NOMO-1 treated with dmso at 0.1 percent for 144 hours (cell line): ENCODE measurements at regions not wholly inside any gene's neighbourhood (a gene's known extent, or its start where the extent isn't known, plus 50 kb on each side); places are given as distances from the start of the nearest gene placed in this dataset.
"Not testable (repeated sequence)": the region's sequence is repeated elsewhere in the genome, so short reads cannot be mapped to it uniquely, and the experiment has no call there.

Experiments used
- DNase-seq: peaks from one replicate; lab custom pipeline; 2025; ENCODE audit not compliant: unreplicated experiment; lab: John Stamatoyannopoulos, UW

DNA sequence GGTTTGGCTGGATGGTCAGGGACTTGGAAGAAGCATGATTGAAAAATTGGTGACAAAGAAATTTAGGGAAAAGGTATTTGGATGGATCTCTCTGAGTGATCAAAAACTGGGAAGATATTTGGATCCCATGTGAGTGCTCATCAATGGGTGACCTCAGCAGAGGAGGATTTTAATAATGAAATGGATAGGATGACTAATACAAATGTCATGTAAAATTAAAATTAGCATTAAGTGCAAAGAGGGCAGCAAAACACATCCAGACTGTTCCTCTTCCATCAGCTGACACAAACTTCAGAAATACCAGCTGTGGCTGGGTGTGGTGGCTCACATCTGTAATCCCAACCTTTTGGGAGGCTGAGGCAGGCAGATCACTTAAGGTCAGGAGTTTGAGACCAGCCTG is 151.7 kb downstream of the THBS2 start:
- DNase-seq = no peak

DNA sequence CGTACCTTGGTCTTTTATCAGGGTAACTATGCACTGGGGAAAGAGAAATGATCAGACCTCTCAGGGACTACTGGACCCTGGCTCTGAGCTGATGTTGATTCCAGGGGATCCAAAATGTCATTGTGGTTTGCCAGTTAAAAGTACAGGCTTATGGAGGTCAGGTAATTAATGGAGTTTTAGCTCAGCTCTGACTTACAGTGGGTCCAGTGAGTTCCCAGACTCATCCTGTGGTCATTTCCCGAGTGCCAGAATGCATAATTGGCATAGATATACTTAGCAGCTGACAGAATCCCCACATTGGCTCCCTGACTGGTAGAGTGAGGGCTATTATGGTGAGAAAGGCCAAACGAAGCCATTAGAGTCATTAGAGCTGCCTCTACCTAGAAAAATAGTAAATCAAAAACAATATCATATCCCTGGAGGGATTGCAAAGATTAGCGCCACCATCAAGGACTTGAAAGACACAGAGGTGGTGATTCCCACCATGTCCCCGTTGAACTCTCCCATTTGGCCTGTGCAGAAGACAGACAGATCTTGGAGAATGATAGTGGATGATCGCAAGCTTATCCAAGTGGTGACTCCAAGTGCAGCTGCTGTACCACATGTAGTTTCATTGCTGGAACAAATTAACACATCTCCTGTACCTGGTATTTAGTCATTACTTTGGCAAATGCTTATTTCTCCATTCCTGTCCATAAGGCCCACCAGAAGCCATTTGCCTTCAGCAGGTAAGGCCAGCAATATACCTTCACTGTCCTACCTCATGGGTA is 152.4 kb downstream of the THBS2 start:
- DNase-seq = no peak

DNA sequence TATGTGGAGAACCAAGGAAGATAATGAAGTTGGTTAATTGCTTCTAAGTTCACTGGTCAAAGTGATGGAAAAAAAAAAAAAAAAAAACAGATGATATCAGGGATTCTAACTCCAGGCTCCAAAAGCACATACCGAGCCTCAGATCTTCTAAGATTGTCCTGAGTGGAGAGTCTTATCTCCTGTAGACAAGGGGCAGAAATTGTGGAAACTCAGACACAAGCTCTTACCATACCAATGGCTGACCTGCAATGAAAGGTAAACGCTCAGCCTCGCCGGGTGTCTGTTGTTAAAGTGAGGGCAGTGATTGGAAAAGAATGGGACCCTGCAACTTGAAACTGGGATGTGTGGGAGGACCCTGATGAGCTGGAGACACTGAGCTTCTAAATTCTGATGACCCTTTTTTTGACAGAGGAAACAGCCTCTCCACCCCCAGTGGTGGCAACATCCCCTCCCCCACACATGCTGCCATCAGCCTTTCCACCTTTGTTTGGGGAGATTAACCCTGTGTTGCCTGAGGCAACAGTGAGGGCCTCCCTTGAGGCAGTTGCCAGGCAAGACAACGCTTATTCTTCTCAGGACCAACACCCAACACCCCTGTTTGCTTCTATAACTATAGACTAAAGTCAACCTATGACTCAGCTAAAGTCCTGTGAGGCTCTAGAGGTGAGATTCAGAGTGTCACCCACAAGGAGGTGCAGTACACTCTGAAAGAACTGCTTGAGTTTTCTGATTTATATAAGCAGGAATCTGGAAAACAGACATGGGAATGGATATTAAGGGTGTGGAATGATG is 154.0 kb downstream of the THBS2 start:
- no peak for DNase-seq

DNA sequence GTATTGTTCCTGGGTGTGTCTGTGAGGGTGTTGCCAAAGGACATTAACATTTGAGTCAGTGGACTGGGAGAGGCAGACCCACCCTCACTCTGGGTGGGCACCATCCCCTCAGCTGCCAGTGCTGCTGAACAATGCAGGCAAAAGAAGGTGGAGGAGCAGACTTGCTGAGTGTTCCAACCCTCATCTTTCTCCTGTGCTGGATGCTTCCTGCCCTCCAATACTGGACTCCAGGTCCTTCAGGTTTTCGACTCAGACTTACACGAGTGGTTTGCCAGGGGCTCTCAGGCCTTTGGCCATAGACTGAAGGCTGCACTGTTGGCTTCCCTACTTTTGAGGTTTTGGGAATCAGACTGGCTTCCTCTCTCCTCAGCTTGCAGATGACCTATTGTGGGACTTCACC is 155.0 kb downstream of the THBS2 start:
- not testable (repeated sequence) for DNase-seq

DNA sequence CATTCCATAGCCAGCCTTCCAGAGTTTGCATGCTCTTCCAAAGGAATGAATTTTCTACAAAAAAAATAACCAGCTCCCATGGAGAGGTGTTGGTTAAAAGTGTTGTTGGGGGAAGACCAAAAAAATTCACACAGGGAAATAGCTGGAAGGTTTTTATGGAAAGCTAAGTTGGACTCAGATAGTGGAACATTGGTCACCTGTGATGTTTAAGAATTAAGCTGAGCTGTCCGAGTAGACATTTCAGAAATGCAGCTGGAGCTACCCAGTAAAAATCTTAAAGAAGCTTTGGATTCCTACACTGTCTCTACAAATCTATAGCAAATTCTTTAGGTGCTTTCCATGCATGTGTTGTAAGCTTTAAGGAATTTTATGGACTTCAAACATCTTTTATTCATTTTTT is 155.5 kb downstream of the THBS2 start:
- no peak for DNase-seq

DNA sequence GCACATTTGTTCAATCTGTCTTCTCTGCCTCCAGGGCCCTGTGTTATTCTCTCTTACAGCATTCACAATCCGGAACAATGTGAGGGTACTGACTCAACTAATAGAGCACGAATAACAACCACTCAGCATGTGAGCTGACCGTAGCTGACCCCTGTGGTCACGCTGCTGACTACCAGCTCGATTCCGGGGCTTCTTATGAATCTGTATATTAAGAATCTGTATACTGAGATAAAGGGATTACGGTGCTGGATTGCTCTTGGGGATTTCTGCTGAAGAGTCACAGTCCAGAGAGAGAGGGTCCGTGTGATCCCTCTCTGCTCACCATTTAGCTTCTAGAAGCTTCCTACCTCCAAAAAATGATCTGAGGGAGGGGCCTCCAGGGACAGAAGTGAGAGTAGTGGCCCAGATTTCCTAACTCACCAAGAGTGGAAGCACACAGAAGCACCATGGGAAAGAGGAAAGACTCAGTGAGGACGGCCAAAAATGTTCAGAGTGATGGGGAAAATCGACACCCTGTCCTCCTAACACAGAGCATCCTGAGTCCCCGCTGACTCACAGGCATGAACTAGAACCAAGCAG is 156.2 kb downstream of the THBS2 start:
- no peak for DNase-seq

DNA sequence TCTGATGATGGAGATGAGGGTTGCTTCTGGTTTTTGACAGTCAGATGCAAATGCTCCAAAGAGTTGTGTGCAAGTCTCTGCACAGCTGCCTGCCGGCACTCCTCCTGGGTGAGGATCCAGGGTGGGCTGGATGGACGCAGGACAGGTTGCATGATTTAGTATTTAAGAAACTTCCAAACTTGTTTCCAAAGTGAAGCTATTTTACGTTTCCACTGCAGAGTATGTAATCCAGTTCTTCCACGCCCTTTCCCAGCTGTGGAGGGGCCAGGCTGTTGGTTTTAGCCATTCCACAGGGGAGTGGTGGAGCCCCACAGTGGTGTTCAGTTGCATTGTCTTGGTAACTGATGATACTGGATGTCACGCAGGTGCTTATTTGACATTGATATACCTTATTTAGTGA is 157.3 kb downstream of the THBS2 start:
- no peak for DNase-seq

DNA sequence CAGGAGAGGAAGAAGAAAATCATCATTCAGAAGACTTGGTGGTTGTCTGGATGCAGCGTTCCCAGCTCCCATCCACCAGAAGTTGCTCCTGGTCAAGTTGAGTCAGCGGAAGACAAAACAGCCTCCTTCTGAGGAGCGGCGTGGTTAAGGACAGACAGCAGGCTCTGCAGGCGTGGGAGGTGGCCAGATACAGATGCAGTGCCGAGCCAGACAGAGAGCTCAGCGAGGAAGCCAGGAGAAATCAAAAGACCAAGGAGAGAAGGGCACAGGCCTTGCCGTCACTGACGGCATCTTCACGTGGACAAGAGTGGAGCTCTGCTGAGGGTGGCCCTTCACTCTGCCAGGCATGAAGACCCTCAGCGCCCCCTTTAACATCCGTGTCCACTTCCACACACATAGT is 158.5 kb downstream of the THBS2 start:
- no peak for DNase-seq

DNA sequence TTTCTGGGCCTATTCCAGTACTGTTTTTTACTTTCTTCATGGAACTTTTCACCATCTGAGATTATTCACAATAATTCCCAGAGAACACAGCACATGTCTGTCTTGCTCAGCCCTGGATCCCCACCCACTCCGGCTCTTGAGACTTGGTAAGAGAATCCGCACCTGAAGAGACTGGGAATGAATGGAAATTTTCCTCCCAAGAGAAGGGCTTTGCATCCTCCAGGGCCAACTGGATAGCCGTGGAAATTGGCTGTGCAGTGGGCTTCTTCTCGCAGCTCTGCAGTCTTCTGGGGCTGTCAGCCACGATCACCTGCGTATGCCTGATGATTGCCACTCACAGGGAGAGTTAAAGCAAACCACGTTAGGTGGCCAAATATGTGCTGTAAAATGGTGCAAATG is 159.1 kb downstream of the THBS2 start:
- no peak for DNase-seq

DNA sequence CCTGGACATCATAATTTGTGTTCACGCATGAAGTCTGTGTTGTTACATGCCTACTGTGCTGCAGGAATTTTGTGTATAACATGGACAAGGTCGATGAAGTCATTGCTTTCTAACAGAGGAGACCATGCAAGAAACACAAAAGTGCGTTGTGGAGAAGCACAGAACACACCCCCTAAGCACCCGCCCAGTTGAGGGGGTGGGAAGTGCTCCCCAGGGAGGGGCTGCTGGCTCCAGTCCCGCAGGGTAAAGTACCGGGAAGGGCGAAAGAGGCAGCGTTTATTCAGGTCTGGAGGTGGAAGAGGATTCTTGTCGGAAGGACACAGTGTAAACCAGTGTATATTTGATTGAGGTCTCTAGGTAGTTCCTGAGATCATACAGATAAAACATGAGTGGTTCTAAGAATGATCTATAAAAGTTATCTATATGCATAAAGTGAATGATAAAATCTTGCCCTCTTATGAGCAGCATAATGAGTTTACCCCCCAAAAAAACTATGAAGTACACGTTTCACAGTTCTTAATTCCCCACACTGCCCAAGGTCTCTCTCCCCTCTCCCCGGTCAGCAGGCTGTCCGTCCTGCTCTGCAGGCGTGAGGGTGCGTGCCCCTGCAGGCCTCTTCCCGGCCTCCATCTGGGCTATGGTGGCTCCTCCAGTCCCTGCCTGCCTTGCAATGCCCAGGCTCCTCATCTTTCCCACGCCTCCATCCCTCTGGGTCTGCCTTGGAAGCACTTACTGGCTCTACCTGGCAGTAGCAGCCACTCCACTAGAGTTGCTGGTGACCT is 159.7 kb downstream of the THBS2 start:
- no peak for DNase-seq

DNA sequence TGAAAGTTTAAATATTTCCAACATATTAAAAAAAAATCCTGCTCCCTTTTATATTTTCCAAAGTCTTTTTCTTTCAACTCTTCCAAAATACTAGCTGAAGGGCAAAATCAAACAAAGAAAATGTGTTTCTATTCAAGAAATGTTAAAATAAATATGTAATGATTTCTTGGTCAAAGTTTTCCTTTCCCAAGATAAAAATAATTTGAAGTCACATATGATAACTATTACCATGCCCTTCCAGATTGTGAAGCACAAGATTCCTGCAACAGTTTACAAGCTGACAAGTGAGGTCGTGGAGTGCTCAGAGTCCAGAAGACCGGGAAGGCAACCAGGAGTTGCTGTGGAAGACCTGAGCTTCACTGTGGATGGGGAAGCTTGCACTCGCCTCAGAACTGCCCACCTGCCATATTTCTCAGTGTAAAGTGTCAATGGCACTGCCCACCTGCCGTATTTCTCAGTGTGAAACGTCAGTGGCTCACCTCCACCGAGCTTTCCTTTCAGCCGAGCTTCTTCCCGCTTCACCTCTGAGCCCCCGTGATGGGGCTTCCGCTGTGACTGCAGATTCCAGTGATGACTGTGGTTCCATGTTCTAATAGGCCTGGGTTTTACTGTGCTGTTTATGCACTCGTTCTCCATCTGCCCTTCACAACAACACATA is 160.5 kb downstream of the THBS2 start:
- DNase-seq = no peak

DNA sequence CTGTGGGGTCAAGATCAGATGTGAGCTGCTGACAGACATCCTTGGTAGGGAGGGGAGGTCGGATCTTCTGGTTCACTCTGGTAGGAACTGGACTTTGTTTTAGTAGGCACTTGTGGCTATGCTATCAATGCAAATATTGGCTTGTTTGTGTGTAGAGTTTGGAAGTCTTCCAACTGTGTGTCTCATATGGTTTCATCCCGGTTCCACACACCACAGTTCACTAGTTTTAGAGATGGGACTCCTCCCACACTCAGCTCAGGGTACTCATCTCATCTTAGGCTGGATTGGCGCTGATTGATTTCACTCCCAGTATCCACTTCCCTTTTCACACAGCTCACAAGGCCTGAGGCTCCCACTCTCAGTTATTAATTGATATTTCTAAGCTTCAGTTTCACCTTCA is 161.3 kb downstream of the THBS2 start:
- no peak for DNase-seq

DNA sequence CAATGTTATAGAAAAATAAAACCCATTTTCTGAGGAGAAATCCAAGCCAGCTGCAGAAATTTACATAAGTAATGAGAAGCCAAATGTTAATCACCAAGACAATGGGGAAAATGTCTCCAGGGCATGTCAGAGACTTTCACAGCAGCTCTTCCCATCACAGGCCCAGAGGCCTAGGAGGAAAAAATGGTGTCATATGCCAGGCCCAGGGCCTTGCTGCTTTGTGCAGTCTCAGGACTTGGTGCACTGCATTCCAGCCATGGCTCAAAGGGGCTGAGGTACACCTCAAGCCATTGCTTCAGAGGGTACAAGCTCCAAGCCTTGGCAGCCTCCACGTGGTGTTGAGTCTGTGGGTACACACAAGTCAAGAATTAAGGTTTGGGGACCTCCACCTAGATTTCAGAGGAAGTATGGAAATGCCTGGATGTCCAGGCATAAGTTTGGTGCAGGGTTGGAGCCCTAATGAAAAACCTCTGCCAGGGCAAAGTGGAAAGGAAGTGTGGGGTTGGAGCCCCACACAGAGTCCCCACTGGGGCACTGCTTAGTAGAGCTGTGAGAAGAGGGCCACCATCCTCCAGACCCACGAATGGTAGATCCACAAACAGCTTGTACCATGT is 163.0 kb downstream of the THBS2 start:
- DNase-seq = not testable (repeated sequence)

DNA sequence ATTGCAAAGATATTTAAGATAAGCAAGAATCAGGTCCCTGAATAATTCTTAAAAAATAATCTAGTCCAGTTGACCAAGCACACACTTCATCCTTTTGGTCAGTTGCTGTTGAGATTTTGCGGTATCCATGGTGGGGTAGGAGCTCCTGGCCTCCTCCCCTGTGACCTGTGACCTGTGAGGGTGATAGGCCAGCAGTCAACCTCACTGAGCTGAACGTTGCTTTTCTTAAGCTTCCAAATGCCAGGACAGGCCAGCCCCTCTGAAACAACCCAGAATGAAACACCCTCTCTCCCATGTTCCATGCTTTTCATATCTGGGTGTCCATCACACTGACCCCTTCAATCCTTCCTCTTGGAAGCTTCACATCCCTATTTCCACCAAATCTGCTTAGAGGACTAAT is 164.9 kb downstream of the THBS2 start:
- DNase-seq = no peak

DNA sequence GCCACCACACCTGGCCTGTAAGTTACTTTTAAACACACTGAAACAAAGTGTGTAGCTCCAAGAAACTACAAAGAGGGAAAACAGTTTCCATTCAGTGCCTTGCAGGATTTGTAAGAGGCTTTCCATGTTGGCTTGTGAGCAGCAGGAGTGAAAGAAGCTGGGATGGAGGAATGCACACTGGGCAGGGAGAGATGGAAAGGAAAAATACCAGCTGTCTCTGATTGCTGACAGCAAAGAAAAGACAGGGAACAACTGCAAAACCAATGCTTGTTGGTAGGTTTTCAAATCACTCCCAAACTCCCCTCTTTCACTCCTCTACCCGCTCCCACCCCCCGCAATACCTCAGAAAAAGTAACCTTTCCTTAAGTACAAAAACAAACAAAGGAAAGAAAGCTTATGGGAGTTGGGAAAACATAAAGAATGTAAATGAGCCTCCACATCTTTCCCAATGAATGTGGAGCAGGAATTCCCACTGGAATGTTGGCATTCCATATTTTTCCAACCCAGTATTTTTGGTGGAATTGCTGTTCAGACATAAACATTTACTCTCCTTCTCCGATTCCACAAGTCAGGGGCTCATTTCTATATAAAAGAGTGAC is 166.1 kb downstream of the THBS2 start:
- DNase-seq = no peak

DNA sequence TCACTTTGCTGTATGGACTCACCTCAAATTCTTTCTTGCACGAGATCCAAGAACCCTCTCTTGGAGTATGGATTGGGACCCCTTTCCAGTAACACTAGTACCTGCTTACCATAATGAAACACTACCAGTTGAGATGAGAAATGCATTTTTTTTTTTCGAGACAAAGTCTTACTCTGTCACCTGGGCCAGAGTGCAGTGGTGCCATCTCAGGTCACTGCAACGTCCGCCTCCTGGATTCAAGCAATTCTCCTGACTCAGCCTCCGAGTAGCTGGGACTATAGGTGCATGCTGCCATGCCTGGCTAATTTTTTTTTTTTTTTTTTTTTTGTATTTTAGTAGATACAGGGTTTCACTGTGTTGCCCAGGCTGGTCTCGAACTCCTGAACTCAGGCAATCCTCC is 167.0 kb downstream of the THBS2 start:
- not testable (repeated sequence) for DNase-seq

DNA sequence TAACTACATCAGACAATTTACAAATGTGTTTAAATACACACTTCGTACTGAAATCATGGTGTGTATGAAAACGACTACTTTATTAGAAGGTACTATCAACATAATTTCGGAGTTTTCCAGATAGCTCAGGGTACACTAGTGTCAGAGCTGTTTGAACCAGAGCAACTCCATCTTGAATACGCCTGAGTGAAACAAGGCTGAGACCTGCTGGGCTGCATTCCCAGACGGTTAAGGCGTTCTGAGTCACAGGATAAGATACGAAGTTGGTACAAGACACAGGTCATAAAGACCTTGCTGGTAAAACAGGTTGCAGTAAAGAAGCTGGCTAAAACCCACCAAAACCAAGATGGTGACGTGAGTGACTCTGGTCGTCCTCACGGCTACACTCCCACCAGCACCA is 167.6 kb downstream of the THBS2 start:
- DNase-seq = no peak

DNA sequence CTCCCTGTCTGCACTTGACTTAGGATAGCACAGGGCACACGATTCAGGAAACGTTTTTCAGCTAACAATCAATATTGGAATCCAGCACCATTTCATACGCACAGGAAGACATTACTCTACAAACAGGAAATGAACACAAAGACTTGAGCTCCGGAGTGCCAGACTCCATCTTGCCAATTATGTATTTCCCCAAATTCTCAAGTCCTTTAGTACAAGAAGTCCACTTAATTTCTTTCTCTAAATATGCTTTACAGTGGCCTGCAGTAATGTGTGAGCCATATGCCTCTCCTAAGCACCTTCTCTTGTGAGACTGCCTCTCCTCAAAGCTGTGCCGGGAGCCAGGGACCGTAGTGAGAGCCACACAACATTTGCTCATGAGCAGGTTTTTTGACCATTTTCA is 168.2 kb downstream of the THBS2 start:
- DNase-seq = no peak

DNA sequence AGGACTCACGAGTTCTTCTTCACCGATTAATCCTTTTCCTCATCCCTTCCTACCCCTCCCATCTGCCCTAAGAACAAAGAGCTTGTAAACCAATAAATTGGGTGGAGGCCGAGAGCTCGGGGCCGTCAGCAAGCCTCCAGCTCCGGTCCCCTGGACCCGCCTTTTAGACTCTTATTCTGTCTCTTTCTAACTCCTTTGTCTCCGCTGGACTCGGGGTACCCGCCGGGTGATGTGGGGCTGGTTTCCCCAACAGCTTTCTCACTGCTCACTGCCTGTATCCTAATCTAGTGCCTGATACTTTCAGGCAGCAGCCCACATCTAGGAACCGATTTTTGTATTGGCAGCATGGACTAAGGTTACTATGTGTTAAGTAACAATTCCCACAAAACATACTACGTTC is 169.1 kb downstream of the THBS2 start:
- DNase-seq = not testable (repeated sequence)

DNA sequence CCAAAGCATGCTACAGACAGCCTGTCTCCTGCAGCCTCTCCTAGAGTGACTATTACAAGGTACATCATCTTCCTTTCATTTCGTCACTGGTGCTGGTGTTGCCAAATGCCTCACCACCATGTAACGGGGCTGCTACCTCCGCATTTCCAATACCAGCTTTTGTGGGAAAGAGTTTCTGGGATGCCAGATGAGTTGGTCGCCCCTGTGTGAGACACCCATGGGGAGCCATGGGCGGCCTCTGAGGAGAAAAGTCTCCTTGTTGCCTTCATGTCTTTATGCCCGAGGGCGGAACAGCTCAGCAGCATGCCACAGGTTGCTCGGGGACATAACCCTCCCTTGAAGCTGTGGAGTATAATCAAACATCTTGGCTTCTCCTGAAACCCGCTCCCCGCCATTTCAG is 169.6 kb downstream of the THBS2 start:
- DNase-seq = no peak
